Stomach (tissue), 4 donors: ENCODE measurements at regions not wholly inside any gene's neighbourhood (a gene's known extent, or its start where the extent isn't known, plus 50 kb on each side); places are given as distances from the start of the nearest gene placed in this dataset.

ENCODE experiments used
- CTCF ChIP-seq, 7 experiments: fragments of 450-650 bp in 4 of 7; fragments of 200-600 bp in 3 of 7; sonication (generic) in 3 of 7; IDR thresholded peaks; one replicate each; pipeline ENCODE4 v1.5.1; 2016 to 2019; ENCODE audit warnings: antibody characterized with exemption in 7 of 7, control low read depth in 2 of 7, mild to moderate bottlenecking in 1 of 7
- EP300 ChIP-seq: sonication (generic); formaldehyde crosslinking; IDR thresholded peaks from one replicate; pipeline ENCODE4 v1.6.1; 2017; ENCODE audit warnings: antibody characterized with exemption
- POLR2A ChIP-seq, 4 donors: fragments of 450-650 bp; IDR thresholded peaks; one replicate each; pipeline ENCODE4 v1.6.1; 2016; ENCODE audit warnings: antibody characterized with exemption in 4 of 4, control low read depth in 2 of 4, mild to moderate bottlenecking in 1 of 4, moderate library complexity in 1 of 4
- POLR2AphosphoS5 ChIP-seq, 3 donors: sonication (generic); formaldehyde crosslinking; IDR thresholded peaks; one replicate each; pipeline ENCODE4 v1.6.1; 2016; ENCODE audit warnings: antibody characterized with exemption in 3 of 3

DNA sequence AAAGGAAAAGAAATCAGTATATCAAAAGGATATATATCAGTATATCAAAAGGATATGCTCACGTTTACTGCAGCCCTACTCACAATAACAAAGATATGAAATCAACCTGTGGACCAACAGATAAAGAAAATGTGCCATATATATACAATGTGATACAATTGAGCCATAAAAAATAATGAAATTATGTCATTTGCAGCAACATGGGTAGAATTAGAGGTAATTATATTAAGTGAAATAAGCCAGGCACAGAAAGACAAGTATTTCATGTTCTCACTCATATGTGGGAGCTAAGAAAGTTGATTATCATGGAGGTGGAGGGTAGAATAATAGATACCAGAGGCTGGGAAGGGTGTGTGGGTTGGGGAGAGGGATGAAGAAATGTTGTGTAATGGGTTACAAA, 102.9 kb upstream of the MARCKS start:
- no peak for TF ChIP-seq CTCF (IDR thresholded peaks at IDR 0.05)
- no peak for TF ChIP-seq POLR2A (IDR thresholded peaks at IDR 0.05)
- no peak for TF ChIP-seq EP300
- TF ChIP-seq POLR2AphosphoS5 (IDR thresholded peaks at IDR 0.05), result no peak
